ENCODE measurements at regions not wholly inside any gene's neighbourhood (a gene's known extent, or its start where the extent isn't known, plus 50 kb on each side); places are given as distances from the start of the nearest gene placed in this dataset.

DNA sequence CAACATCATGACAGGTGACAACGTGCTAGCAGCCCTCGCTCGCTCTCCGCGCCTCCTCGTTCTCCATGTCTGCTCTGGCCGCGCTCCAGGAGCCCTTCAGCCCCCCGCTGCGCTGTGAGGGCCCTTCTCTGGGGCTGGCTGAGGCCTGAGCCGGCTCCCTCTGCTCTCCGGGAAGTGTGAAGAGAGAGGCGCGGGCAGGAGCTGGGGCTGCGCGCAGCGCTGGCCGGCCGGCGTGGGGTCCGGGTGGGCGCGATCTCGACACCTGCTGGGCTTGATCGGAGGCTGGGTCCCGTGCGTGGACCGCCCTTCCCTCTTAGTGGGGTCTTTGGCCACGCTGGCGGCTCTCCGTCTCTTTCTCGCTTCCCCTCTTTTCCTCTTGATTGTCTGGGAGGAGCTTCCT lies 195.5 kb downstream of the ANKRD30BL start:
- TF ChIP-seq, protein P1, sequence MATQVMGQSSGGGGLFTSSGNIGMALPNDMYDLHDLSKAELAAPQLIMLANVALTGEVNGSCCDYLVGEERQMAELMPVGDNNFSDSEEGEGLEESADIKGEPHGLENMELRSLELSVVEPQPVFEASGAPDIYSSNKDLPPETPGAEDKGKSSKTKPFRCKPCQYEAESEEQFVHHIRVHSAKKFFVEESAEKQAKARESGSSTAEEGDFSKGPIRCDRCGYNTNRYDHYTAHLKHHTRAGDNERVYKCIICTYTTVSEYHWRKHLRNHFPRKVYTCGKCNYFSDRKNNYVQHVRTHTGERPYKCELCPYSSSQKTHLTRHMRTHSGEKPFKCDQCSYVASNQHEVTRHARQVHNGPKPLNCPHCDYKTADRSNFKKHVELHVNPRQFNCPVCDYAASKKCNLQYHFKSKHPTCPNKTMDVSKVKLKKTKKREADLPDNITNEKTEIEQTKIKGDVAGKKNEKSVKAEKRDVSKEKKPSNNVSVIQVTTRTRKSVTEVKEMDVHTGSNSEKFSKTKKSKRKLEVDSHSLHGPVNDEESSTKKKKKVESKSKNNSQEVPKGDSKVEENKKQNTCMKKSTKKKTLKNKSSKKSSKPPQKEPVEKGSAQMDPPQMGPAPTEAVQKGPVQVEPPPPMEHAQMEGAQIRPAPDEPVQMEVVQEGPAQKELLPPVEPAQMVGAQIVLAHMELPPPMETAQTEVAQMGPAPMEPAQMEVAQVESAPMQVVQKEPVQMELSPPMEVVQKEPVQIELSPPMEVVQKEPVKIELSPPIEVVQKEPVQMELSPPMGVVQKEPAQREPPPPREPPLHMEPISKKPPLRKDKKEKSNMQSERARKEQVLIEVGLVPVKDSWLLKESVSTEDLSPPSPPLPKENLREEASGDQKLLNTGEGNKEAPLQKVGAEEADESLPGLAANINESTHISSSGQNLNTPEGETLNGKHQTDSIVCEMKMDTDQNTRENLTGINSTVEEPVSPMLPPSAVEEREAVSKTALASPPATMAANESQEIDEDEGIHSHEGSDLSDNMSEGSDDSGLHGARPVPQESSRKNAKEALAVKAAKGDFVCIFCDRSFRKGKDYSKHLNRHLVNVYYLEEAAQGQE (IDR thresholded peaks at IDR 0.05; ENCODE audit: insufficient replicate concordance, low read depth): no peak
- TF ChIP-seq, protein P2, sequence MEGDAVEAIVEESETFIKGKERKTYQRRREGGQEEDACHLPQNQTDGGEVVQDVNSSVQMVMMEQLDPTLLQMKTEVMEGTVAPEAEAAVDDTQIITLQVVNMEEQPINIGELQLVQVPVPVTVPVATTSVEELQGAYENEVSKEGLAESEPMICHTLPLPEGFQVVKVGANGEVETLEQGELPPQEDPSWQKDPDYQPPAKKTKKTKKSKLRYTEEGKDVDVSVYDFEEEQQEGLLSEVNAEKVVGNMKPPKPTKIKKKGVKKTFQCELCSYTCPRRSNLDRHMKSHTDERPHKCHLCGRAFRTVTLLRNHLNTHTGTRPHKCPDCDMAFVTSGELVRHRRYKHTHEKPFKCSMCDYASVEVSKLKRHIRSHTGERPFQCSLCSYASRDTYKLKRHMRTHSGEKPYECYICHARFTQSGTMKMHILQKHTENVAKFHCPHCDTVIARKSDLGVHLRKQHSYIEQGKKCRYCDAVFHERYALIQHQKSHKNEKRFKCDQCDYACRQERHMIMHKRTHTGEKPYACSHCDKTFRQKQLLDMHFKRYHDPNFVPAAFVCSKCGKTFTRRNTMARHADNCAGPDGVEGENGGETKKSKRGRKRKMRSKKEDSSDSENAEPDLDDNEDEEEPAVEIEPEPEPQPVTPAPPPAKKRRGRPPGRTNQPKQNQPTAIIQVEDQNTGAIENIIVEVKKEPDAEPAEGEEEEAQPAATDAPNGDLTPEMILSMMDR (IDR thresholded peaks at IDR 0.05; ENCODE audit: insufficient read depth, low read length): no peak
- TF ChIP-seq SPI1 (IDR thresholded peaks at IDR 0.05; ENCODE audit: borderline replicate concordance, low read depth): no peak
- no peak for TF ChIP-seq POLR2AphosphoS5 (IDR thresholded peaks at IDR 0.05; ENCODE audit: low read depth)
- no peak for TF ChIP-seq GABPA (IDR thresholded peaks at IDR 0.05; ENCODE audit: low read depth)

All from HL-60 (cell line).